ENCODE measurements at regions not wholly inside any gene's neighbourhood (a gene's known extent, or its start where the extent isn't known, plus 50 kb on each side); places are given as distances from the start of the nearest gene placed in this dataset.
A peak's percentile ranks its signal among the peaks of the same experiment; 100 is the strongest.

GRCh38 chr18:44410740-44411139 is 269.9 kb upstream of the SETBP1 start:
- H3K9me3 Mint-ChIP-seq, result peaks cover 2% of the 10 kb centered on the region
- H3K4me3 Mint-ChIP-seq, result no peak overlapping the region
- H3K4me1 Mint-ChIP-seq (ENCODE audit: low read depth in 2 of 2), result no peaks in the 10 kb centered on the region
- DNase-seq (ENCODE audit: low spot score), result no peak
- no peak overlapping the region for H3K27ac Mint-ChIP-seq
- H3K36me3 Mint-ChIP-seq, result no peaks in the 10 kb centered on the region
- H3K27me3 Mint-ChIP-seq, result no peaks in the 10 kb centered on the region
- ATAC-seq, result no peak

DNA sequence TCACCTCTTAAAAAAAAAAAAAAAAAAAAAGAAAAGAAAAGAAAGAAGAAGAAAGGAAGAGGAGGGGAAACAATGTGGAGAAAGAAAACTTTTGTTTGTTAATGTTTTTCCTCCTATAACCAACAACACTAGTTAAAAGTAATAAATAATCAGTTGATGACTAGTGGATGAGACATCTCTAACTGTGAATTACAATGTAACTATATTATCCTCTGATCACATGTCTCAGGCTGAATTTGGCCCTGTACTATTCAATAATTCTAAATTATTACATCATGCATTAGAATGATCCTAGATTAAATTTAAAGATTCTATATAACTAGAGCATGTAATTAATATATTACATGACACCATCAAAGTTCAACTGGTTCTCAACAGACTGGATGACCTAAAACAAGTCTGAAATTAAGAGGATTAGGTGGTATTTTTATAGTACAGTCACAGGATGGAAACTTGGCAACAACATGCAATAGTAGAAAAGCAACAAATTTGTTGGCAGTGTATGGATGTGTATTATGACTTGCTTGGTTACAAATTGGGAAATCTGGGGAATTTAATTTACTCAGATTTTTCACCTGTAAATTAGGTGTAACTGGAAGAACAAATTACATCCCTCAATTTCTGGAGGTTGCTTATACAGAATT is 269.3 kb upstream of the SETBP1 start:
- Mint-ChIP-seq H3K4me1 (ENCODE audit: low read depth in 2 of 2) (no peaks in the 10 kb centered on the region), H3K27ac (no peak overlapping the region), H3K9me3 (peaks cover 2% of the 10 kb centered on the region), H3K36me3 (no peaks in the 10 kb centered on the region), H3K4me3 (no peak overlapping the region), H3K27me3 (no peaks in the 10 kb centered on the region)
- no peak for ATAC-seq
- DNase-seq (ENCODE audit: low spot score), result no peak

GRCh38 chr18:44411976-44412375 is 268.7 kb upstream of the SETBP1 start:
- DNase-seq (ENCODE audit: low spot score) (no peak), ATAC-seq (no peak)
- Mint-ChIP-seq H3K36me3 (no peaks in the 10 kb centered on the region), H3K4me1 (ENCODE audit: low read depth in 2 of 2) (no peaks in the 10 kb centered on the region), H3K27me3 (no peaks in the 10 kb centered on the region), H3K27ac (no peak overlapping the region), H3K4me3 (no peak overlapping the region), H3K9me3 (peaks cover 2% of the 10 kb centered on the region)

GRCh38 chr18:44423814-44424644 is 256.7 kb upstream of the SETBP1 start:
- no peaks in the 10 kb centered on the region for H3K27me3 Mint-ChIP-seq
- no peak overlapping the region for H3K4me3 Mint-ChIP-seq
- no peak overlapping the region for H3K27ac Mint-ChIP-seq
- H3K9me3 Mint-ChIP-seq, result peaks cover 14% of the 10 kb centered on the region
- H3K36me3 Mint-ChIP-seq, result peaks cover 14% of the 10 kb centered on the region
- no peak for ATAC-seq
- peaks cover 0 to 3% of the 10 kb centered on the region in 2 donors for H3K4me1 Mint-ChIP-seq (ENCODE audit: low read depth in 2 of 2)
- no peak for DNase-seq (ENCODE audit: low spot score)

- Mint-ChIP-seq H3K36me3 (peaks cover 9% of the 10 kb centered on the region), H3K4me1 (ENCODE audit: low read depth in 2 of 2) (peaks cover 0 to 3% of the 10 kb centered on the region in 2 donors), H3K27ac (no peak overlapping the region), H3K27me3 (no peaks in the 10 kb centered on the region), H3K4me3 (no peak overlapping the region), H3K9me3 (peaks cover 10% of the 10 kb centered on the region)
- no peak for DNase-seq (ENCODE audit: low spot score)
- ATAC-seq, result no peak
These were observed 256.0 kb upstream of the SETBP1 start for GRCh38 chr18:44424645-44425035.

- no peak overlapping the region for H3K4me3 Mint-ChIP-seq
- H3K9me3 Mint-ChIP-seq, result peaks cover 7% of the 10 kb centered on the region
- H3K27me3 Mint-ChIP-seq, result no peaks in the 10 kb centered on the region
- ATAC-seq (no peak), DNase-seq (ENCODE audit: low spot score) (no peak)
- H3K27ac Mint-ChIP-seq, result no peak overlapping the region
- peaks cover 0 to 3% of the 10 kb centered on the region in 2 donors for H3K4me1 Mint-ChIP-seq (ENCODE audit: low read depth in 2 of 2)
- H3K36me3 Mint-ChIP-seq, result peaks cover 6% of the 10 kb centered on the region
These were observed 255.5 kb upstream of the SETBP1 start for GRCh38 chr18:44425161-44425560.

GRCh38 chr18:44437603-44438002 is 243.1 kb upstream of the SETBP1 start:
- DNase-seq (ENCODE audit: low spot score) (no peak), ATAC-seq (no peak)
- Mint-ChIP-seq H3K4me3 (no peak overlapping the region), H3K27ac (no peak overlapping the region), H3K4me1 (ENCODE audit: low read depth in 2 of 2) (no peaks in the 10 kb centered on the region), H3K27me3 (peaks cover 0 to 10% of the 10 kb centered on the region in 2 donors), H3K36me3 (peaks cover 16% of the 10 kb centered on the region), H3K9me3 (peaks cover 8% of the 10 kb centered on the region)

DNA sequence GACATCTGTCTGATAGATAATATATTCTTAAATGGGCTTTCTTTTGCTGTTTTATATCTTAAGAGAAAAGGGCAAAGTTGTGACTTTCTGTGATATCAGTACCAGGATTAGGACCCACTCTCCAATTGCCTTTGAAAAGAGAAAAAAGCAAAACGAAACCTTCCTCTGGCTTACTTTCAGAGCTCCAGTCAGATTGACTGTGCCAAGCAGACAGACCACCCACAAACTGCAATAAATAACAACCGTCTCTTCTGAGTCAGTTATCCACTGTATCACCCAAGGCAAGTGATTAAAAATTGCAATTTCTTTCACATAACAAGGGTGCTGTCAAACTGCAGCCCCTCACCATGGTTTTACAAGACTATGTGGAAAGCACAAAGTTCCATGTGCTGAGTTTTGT is 230.5 kb upstream of the SETBP1 start:
- no peaks in the 10 kb centered on the region for H3K27me3 Mint-ChIP-seq
- H3K9me3 Mint-ChIP-seq, result peaks cover 4% of the 10 kb centered on the region
- no peak for DNase-seq (ENCODE audit: low spot score)
- no peak for ATAC-seq
- H3K4me3 Mint-ChIP-seq, result no peak overlapping the region
- no peaks in the 10 kb centered on the region for H3K4me1 Mint-ChIP-seq (ENCODE audit: low read depth in 2 of 2)
- H3K36me3 Mint-ChIP-seq, result peaks cover 5% of the 10 kb centered on the region
- no peak overlapping the region for H3K27ac Mint-ChIP-seq

- no peak for ATAC-seq
- H3K9me3 Mint-ChIP-seq, result peaks cover 4% of the 10 kb centered on the region
- H3K27ac Mint-ChIP-seq, result no peak overlapping the region
- no peaks in the 10 kb centered on the region for H3K27me3 Mint-ChIP-seq
- no peak for DNase-seq (ENCODE audit: low spot score)
- no peak overlapping the region for H3K4me3 Mint-ChIP-seq
- H3K36me3 Mint-ChIP-seq, result peaks cover 2% of the 10 kb centered on the region
- no peaks in the 10 kb centered on the region for H3K4me1 Mint-ChIP-seq (ENCODE audit: low read depth in 2 of 2)
These were observed 228.3 kb upstream of the SETBP1 start for GRCh38 chr18:44452346-44452745.

- ATAC-seq (no peak), DNase-seq (ENCODE audit: low spot score) (no peak)
- Mint-ChIP-seq H3K27me3 (no peaks in the 10 kb centered on the region), H3K9me3 (peaks cover 7% of the 10 kb centered on the region), H3K4me3 (no peak overlapping the region), H3K36me3 (peaks cover 5% of the 10 kb centered on the region), H3K27ac (no peak overlapping the region), H3K4me1 (ENCODE audit: low read depth in 2 of 2) (peaks cover 0 to 2% of the 10 kb centered on the region in 2 donors)
These were observed 227.2 kb upstream of the SETBP1 start for GRCh38 chr18:44453505-44453904.

DNA sequence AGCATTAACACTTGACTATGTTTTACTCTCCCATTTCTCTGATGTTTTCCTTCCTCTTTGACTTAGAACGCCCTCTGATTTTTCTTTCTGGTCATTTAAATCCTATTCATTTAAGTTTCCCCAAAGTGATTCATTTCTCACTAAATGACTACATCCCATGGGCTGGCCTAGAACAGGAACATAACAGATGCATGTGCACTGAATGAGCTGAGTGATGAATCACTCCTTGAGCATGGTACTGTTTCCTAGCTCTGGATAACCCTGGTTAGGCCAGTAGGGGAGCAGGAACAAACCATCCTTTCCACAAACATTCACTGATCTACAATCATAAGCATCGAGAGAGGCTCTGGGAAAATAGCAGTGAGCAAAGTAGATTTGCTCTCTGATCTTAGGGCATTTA is 221.9 kb upstream of the SETBP1 start:
- peaks cover 3% of the 10 kb centered on the region for H3K9me3 Mint-ChIP-seq
- no peak for DNase-seq (ENCODE audit: low spot score)
- no peak overlapping the region for H3K27ac Mint-ChIP-seq
- peaks cover 3 to 7% of the 10 kb centered on the region in 2 donors for H3K4me1 Mint-ChIP-seq (ENCODE audit: low read depth in 2 of 2)
- peak in 1 of 2 donors; percentile 81 for ATAC-seq
- peaks cover 5% of the 10 kb centered on the region for H3K36me3 Mint-ChIP-seq
- H3K27me3 Mint-ChIP-seq, result peaks cover 3 to 6% of the 10 kb centered on the region in 2 donors
- H3K4me3 Mint-ChIP-seq, result no peak overlapping the region

- Mint-ChIP-seq H3K4me1 (ENCODE audit: low read depth in 2 of 2) (no peaks in the 10 kb centered on the region), H3K9me3 (peaks cover 2% of the 10 kb centered on the region), H3K27ac (no peak overlapping the region), H3K36me3 (no peaks in the 10 kb centered on the region), H3K27me3 (peaks cover 3 to 6% of the 10 kb centered on the region in 2 donors), H3K4me3 (no peak overlapping the region)
- no peak for DNase-seq (ENCODE audit: low spot score)
- no peak for ATAC-seq
These were observed 216.1 kb upstream of the SETBP1 start for GRCh38 chr18:44464398-44465180.

- Mint-ChIP-seq H3K9me3 (peaks cover 2% of the 10 kb centered on the region), H3K4me1 (ENCODE audit: low read depth in 2 of 2) (peaks cover 3 to 4% of the 10 kb centered on the region in 2 donors), H3K4me3 (no peak overlapping the region), H3K27ac (no peak overlapping the region), H3K36me3 (peaks cover 5% of the 10 kb centered on the region), H3K27me3 (peaks cover 3 to 6% of the 10 kb centered on the region in 2 donors)
- no peak for DNase-seq (ENCODE audit: low spot score)
- no peak for ATAC-seq
These were observed 215.3 kb upstream of the SETBP1 start for GRCh38 chr18:44465381-44465841.

DNA sequence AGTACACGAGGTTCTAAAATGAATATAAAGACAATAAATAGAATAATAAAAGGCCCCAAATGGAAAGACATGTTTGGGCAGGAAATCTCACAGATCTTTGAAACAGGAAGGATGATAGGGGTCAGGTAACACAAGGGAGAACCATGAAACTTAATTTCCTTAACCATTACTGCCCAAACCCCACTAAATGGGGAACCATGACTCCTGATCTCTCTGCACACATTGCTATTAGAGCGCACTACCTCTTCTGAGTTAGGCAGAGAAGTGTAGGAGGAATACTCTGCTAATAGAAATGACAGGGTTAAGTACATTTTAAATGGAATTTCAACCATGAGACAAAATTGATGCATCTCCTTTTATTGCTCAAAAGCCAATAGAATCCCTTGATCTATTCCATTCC is 213.7 kb upstream of the SETBP1 start:
- peaks cover 3 to 4% of the 10 kb centered on the region in 2 donors for H3K4me1 Mint-ChIP-seq (ENCODE audit: low read depth in 2 of 2)

More for the DNA sequence above, 213.7 kb upstream of the SETBP1 start:
- DNase-seq (ENCODE audit: low spot score) (no peak), ATAC-seq (no peak)
- Mint-ChIP-seq H3K36me3 (peaks cover 5% of the 10 kb centered on the region), H3K9me3 (peaks cover 2% of the 10 kb centered on the region), H3K27me3 (peaks cover 0 to 6% of the 10 kb centered on the region in 2 donors), H3K4me3 (no peak overlapping the region), H3K27ac (no peak overlapping the region)

Data from natural killer cell treated with Interleukin-12 subunit alpha and Interleukin-12 subunit beta and Interleukin-15 and Interleukin-18, amount 100 ng/mL, for 72 hours (primary cell).